ENCODE measurements at regions not wholly inside any gene's neighbourhood (a gene's known extent, or its start where the extent isn't known, plus 50 kb on each side); places are given as distances from the start of the nearest gene placed in this dataset.
"Not testable (repeated sequence)": the region's sequence is repeated elsewhere in the genome, so short reads cannot be mapped to it uniquely, and the experiment has no call there.

DNA sequence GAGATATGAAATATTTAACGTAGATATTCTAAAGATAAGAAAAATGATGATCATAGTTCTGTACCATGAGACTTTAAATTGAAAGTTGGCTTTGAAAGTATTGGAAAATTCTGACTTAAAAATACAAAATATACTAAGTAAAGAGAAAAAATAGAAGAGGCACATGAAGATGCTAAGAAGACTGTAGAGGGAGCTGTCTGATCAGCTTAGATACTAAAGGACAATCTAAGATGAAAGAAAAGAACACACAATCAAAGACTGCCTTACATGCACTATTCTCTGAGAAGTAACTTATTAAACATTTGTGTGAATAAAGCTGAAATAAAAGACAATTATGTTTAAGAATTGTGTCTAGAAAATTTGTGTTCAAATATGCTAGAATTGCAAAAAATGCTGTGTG is 55.1 kb downstream of the RBMXL2 start:
- H3K9me3 ChIP-seq (ENCODE audit: control insufficient read depth, low read depth, low read length) = no peaks in the 10 kb centered on the region
- H3K18ac ChIP-seq (ENCODE audit: insufficient read length, low read depth, low read length) = no peak overlapping the region
- H3K4me1 Mint-ChIP-seq = no peaks in the 10 kb centered on the region
- no peak overlapping the region for H3K4me3 Mint-ChIP-seq
- H3K23ac ChIP-seq (ENCODE audit: insufficient read length, low read depth, low read length) = no peak overlapping the region
- H3K4me2 ChIP-seq (ENCODE audit: insufficient read depth, insufficient read length, low read length) = no peak overlapping the region
- peaks cover 8 to 13% of the 10 kb centered on the region in 2 experiments for H3K9me3 Mint-ChIP-seq
- no peak overlapping the region for H2BK5ac ChIP-seq (ENCODE audit: insufficient read length, low read length)
- no peak overlapping the region for H2BK120ac ChIP-seq (ENCODE audit: low read depth, low read length, poor library complexity, severe bottlenecking)
- no peak for DNase-seq
- H2AFZ ChIP-seq (ENCODE audit: low read length) = no peak overlapping the region
- TF ChIP-seq, protein P1, sequence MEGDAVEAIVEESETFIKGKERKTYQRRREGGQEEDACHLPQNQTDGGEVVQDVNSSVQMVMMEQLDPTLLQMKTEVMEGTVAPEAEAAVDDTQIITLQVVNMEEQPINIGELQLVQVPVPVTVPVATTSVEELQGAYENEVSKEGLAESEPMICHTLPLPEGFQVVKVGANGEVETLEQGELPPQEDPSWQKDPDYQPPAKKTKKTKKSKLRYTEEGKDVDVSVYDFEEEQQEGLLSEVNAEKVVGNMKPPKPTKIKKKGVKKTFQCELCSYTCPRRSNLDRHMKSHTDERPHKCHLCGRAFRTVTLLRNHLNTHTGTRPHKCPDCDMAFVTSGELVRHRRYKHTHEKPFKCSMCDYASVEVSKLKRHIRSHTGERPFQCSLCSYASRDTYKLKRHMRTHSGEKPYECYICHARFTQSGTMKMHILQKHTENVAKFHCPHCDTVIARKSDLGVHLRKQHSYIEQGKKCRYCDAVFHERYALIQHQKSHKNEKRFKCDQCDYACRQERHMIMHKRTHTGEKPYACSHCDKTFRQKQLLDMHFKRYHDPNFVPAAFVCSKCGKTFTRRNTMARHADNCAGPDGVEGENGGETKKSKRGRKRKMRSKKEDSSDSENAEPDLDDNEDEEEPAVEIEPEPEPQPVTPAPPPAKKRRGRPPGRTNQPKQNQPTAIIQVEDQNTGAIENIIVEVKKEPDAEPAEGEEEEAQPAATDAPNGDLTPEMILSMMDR (conservative IDR thresholded peaks at IDR 0.05) = peak; percentile 73
- no peaks in the 10 kb centered on the region for H3K79me1 ChIP-seq (ENCODE audit: insufficient read depth, low read depth, low read length, poor library complexity, severe bottlenecking)
- no peak overlapping the region for H4K8ac ChIP-seq (replicated peaks; ENCODE audit: insufficient read length, low read depth, low read length)
- H3K36me3 Mint-ChIP-seq (ENCODE audit: insufficient read depth in 1 of 3, low read depth in 3 of 3) = peaks cover 0 to 8% (median 3%) of the 10 kb centered on the region in 3 experiments; a peak in 4 of 7 replicates
- H3K4me1 ChIP-seq (ENCODE audit: insufficient read depth, low read length) = no peaks in the 10 kb centered on the region
- H3K4ac ChIP-seq (ENCODE audit: low read depth, low read length) = no peak overlapping the region
- no peak overlapping the region for H2AK5ac ChIP-seq (ENCODE audit: insufficient read length, low read length)
- H3K23me2 ChIP-seq (ENCODE audit: insufficient read length, low read depth, low read length, poor library complexity, severe bottlenecking) = no peaks in the 10 kb centered on the region
- no peak overlapping the region for H4K5ac ChIP-seq (ENCODE audit: insufficient read length, low read depth, low read length)
- H3T11ph ChIP-seq (ENCODE audit: low read length) = no peak overlapping the region
- H3K79me2 ChIP-seq (ENCODE audit: insufficient read depth, low read length) = no peaks in the 10 kb centered on the region
- H2BK15ac ChIP-seq (ENCODE audit: low read depth, low read length) = no peak overlapping the region
- no peak overlapping the region for H3K27ac Mint-ChIP-seq
- no peaks in the 10 kb centered on the region for H4K20me1 ChIP-seq (ENCODE audit: control insufficient read depth, insufficient read depth, insufficient read length)
- H3K9ac ChIP-seq (ENCODE audit: extremely low read depth, insufficient read length, low read length) = no peak overlapping the region
- H3K27me3 Mint-ChIP-seq (ENCODE audit: low read depth) = no peaks in the 10 kb centered on the region; the same call in 1 of the 2 replicates
- no peak overlapping the region for H4K91ac ChIP-seq (ENCODE audit: insufficient read length, low read depth, low read length)
- no peak overlapping the region for H3K27ac ChIP-seq (ENCODE audit: insufficient read length, low read depth, low read length)
- H3K27me3 ChIP-seq (ENCODE audit: insufficient read depth, low read length) = no peaks in the 10 kb centered on the region
- H3K56ac ChIP-seq (ENCODE audit: insufficient read length, low read depth, low read length) = no peak overlapping the region
- H2BK12ac ChIP-seq (ENCODE audit: insufficient read length, low read depth, low read length) = no peak overlapping the region
- WGBS (ENCODE audit: extremely low coverage, insufficient read length, low lambda C conversion rate) = no CpG with 5 or more reads among the region's 1 CpG
- H2BK20ac ChIP-seq (ENCODE audit: low read depth, low read length, poor library complexity, severe bottlenecking) = no peak overlapping the region
- H3K14ac ChIP-seq (ENCODE audit: insufficient read depth, low read length) = no peak overlapping the region

DNA sequence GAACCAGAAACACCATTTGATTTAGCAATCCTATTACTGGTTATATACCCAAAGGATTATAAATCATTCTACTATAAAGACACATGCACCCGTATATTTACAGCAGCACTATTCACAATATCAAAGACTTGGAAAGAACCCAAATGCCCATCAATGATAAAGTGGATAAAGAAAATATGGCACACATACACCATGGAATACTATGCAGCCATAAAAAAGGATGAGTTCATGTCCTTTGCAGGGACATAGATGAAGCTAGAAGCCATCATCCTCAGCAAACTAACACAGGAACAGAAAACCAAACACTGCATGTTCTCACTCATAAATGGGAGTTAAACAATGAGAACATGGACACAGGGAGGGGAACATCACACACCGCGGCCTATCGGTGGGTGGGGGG is 61.3 kb downstream of the RBMXL2 start:
- WGBS (ENCODE audit: extremely low coverage, insufficient read length, low lambda C conversion rate) = no CpG with 5 or more reads among the region's 4 CpGs
- not testable (repeated sequence) for H3K9ac ChIP-seq (ENCODE audit: extremely low read depth, insufficient read length, low read length); H3K23me2 ChIP-seq (ENCODE audit: insufficient read length, low read depth, low read length, poor library complexity, severe bottlenecking); H3K4ac ChIP-seq (ENCODE audit: low read depth, low read length); H3K4me3 Mint-ChIP-seq; H3K23ac ChIP-seq (ENCODE audit: insufficient read length, low read depth, low read length); H2AK5ac ChIP-seq (ENCODE audit: insufficient read length, low read length); H4K91ac ChIP-seq (ENCODE audit: insufficient read length, low read depth, low read length); H3K14ac ChIP-seq (ENCODE audit: insufficient read depth, low read length); H2AFZ ChIP-seq (ENCODE audit: low read length); H3K79me1 ChIP-seq (ENCODE audit: insufficient read depth, low read depth, low read length, poor library complexity, severe bottlenecking); H3K27me3 ChIP-seq (ENCODE audit: insufficient read depth, low read length); H4K8ac ChIP-seq (replicated peaks; ENCODE audit: insufficient read length, low read depth, low read length); H2BK120ac ChIP-seq (ENCODE audit: low read depth, low read length, poor library complexity, severe bottlenecking); H3K79me2 ChIP-seq (ENCODE audit: insufficient read depth, low read length); H3K27me3 Mint-ChIP-seq (ENCODE audit: low read depth); H3K9me3 ChIP-seq (ENCODE audit: control insufficient read depth, low read depth, low read length); H2BK20ac ChIP-seq (ENCODE audit: low read depth, low read length, poor library complexity, severe bottlenecking); H2BK15ac ChIP-seq (ENCODE audit: low read depth, low read length); H2BK5ac ChIP-seq (ENCODE audit: insufficient read length, low read length); H3T11ph ChIP-seq (ENCODE audit: low read length); H3K18ac ChIP-seq (ENCODE audit: insufficient read length, low read depth, low read length); H3K27ac Mint-ChIP-seq; DNase-seq; H4K5ac ChIP-seq (ENCODE audit: insufficient read length, low read depth, low read length); H3K4me1 ChIP-seq (ENCODE audit: insufficient read depth, low read length); H3K27ac ChIP-seq (ENCODE audit: insufficient read length, low read depth, low read length); H3K4me2 ChIP-seq (ENCODE audit: insufficient read depth, insufficient read length, low read length); H2BK12ac ChIP-seq (ENCODE audit: insufficient read length, low read depth, low read length); H4K20me1 ChIP-seq (ENCODE audit: control insufficient read depth, insufficient read depth, insufficient read length); H3K4me1 Mint-ChIP-seq; H3K56ac ChIP-seq (ENCODE audit: insufficient read length, low read depth, low read length)
- peaks cover 5 to 15% (median 5%) of the 10 kb centered on the region in 3 experiments; a peak in 5 of 7 replicates for H3K36me3 Mint-ChIP-seq (ENCODE audit: insufficient read depth in 1 of 3, low read depth in 3 of 3)
- H3K9me3 Mint-ChIP-seq = peaks cover 18 to 23% of the 10 kb centered on the region in 2 experiments

Data from H9 (cell line).